Pancreas (tissue), 10 donors: ENCODE measurements at regions not wholly inside any gene's neighbourhood (a gene's known extent, or its start where the extent isn't known, plus 50 kb on each side); places are given as distances from the start of the nearest gene placed in this dataset.
A peak's percentile ranks its signal among the peaks of the same experiment; 100 is the strongest.

Experiments used
- ATAC-seq, 4 donors: fragments of 200-7000 bp; cut with Tn5 transposase; one replicate each; pipeline versions ENCODE4 v1.8.0 to v1.9.1; 2020; ENCODE audit warnings: mild to moderate bottlenecking in 4 of 4, moderate library complexity in 4 of 4
- DNase-seq, 6 donors: peaks; one replicate each; pipeline ENCODE4 v3.0.0-alpha.2; 2020
- FAIRE-seq: peaks from 2 replicates; lab custom pipeline; 2012; peaks lifted over from hg19 to GRCh38; lab: Jason Lieb, UNC
- H3K27ac ChIP-seq, 4 donors: fragments of 200-600 bp; sonication (generic); 1 replicate in 3 of 4; 2 replicates in 1 of 4; pipeline versions ENCODE4 v1.5.0 to v1.8.0; 2020
- H3K27me3 ChIP-seq, 4 donors: fragments of 200-600 bp; one replicate each; pipeline ENCODE4 v1.8.0; 2021
- H3K36me3 ChIP-seq, 3 donors: fragments of 200-600 bp; sonication (generic) in 1 of 3; one replicate each; pipeline versions ENCODE4 v1.5.0 to v1.8.0; 2020 to 2021
- H3K4me1 ChIP-seq, 3 donors: fragments of 200-600 bp; one replicate each; pipeline ENCODE4 v1.8.0; 2021
- H3K4me3 ChIP-seq, 4 donors: fragments of 200-600 bp; sonication (generic) in 2 of 4; one replicate each; pipeline versions ENCODE4 v1.5.0 to v1.8.0; 2020 to 2021
- H3K9me3 ChIP-seq, 4 donors: fragments of 200-600 bp; one replicate each; pipeline ENCODE4 v1.8.0; 2021
- CTCF ChIP-seq, 4 donors: fragments of 200-600 bp; sonication (generic) in 3 of 4; IDR thresholded peaks; one replicate each; pipeline versions ENCODE4 v1.5.0 to v1.8.0; 2021; ENCODE audit warnings: antibody characterized with exemption in 4 of 4
- WGBS, 2 donors: extraction: QIAGEN DNeasy Blood & Tissue Kit; methylation state at CpG; one replicate each; pipeline ENCODE4 v1.1.7; 2013; 5-methylcytosine and 5-hydroxymethylcytosine counted together
- intact Hi-C, 3 donors: fragments of 100-400 bp; cut with DNase I; formaldehyde crosslinking; loops; one replicate each; pipeline versions ENCODE4 v1.11.1 to v1.14.2; 2022
- donor health status: healthy with polysubstance abuse.
- donor health status: DM: no; HTN: no; CAD: no; lungs with moderate emphysema.
- donor health status: DM: no; HTN: no; CAD: no.
- donor health status: control.
- donor health status: control.
- donor health status: Bipolar disorder and iron deficiency.
- donor health status: DM: yes; HTN: yes; CAD: no.
- donor health status: DM: no; HTN: no; CAD: no.
- donor health status: DM: no; HTN: no; CAD: no.
- donor health status: DM: yes; HTN: yes; CAD: no.

GRCh38 chr2:207235621-207236020 is 69.9 kb upstream of the KLF7 start:
- H3K4me1 ChIP-seq, result no peaks in the 10 kb centered on the region
- FAIRE-seq, result no peak
- H3K36me3 ChIP-seq, result no peaks in the 10 kb centered on the region
- no peak for DNase-seq
- 63 to 73% methylated on average over 4 of the region's 4 CpGs for WGBS, 2 donors
- no peak overlapping the region for H3K4me3 ChIP-seq
- no peaks in the 10 kb centered on the region for H3K27me3 ChIP-seq
- H3K9me3 ChIP-seq, result no peaks in the 10 kb centered on the region
- intact Hi-C loops, result no loop called here
- no peak for ATAC-seq
- TF ChIP-seq CTCF (IDR thresholded peaks at IDR 0.05), result no peak
- H3K27ac ChIP-seq, result no peak overlapping the region

- intact Hi-C loops, result no loop called here
- DNase-seq (no peak), FAIRE-seq (no peak), ATAC-seq (peak in 2 of 4 donors; percentile 51 to 59)
- Histone ChIP-seq H3K27me3 (no peaks in the 10 kb centered on the region), H3K36me3 (no peaks in the 10 kb centered on the region), H3K4me3 (no peak overlapping the region), H3K27ac (no peak overlapping the region), H3K4me1 (no peaks in the 10 kb centered on the region), H3K9me3 (no peaks in the 10 kb centered on the region)
- TF ChIP-seq CTCF (IDR thresholded peaks at IDR 0.05), result no peak
- 80 to 83% methylated on average over 2 of the region's 2 CpGs for WGBS, 2 donors
Observed at GRCh38 chr2:207236156-207236935, 70.6 kb upstream of the KLF7 start.

- no peak overlapping the region for H3K27ac ChIP-seq
- 74 to 77% methylated on average over 7 of the region's 7 CpGs for WGBS, 2 donors
Observed at GRCh38 chr2:207238831-207239701, 73.3 kb upstream of the KLF7 start.

GRCh38 chr2:207239754-207240494 is 74.2 kb upstream of the KLF7 start:
- Histone ChIP-seq H3K27ac (no peak overlapping the region), H3K4me1 (no peaks in the 10 kb centered on the region), H3K9me3 (no peaks in the 10 kb centered on the region), H3K36me3 (no peaks in the 10 kb centered on the region), H3K4me3 (no peak overlapping the region), H3K27me3 (no peaks in the 10 kb centered on the region)
- peak in 3 of 4 donors; percentile 35 to 43 (median 43) for ATAC-seq
- DNase-seq, result no peak
- intact Hi-C loops, result no loop called here
- WGBS, 2 donors, result 38 to 43% methylated on average over 9 of the region's 9 CpGs
- no peak for FAIRE-seq
- no peak for TF ChIP-seq CTCF (IDR thresholded peaks at IDR 0.05)

More at GRCh38 chr2:207238831-207239701, 73.3 kb upstream of the KLF7 start:
- H3K4me1 ChIP-seq, result no peaks in the 10 kb centered on the region
- no peak for TF ChIP-seq CTCF (IDR thresholded peaks at IDR 0.05)
- intact Hi-C loops, result no loop called here
- no peak for FAIRE-seq
- H3K36me3 ChIP-seq, result no peaks in the 10 kb centered on the region
- DNase-seq, result peak in 1 of 6 donors; percentile 14
- H3K9me3 ChIP-seq, result no peaks in the 10 kb centered on the region
- H3K27me3 ChIP-seq, result no peaks in the 10 kb centered on the region
- ATAC-seq, result peak in 3 of 4 donors; percentile 68 to 80 (median 75)
- no peak overlapping the region for H3K4me3 ChIP-seq
